NCI-H446 treated with DMSO at 0.1 percent for 48 hours (cell line): ENCODE measurements at regions not wholly inside any gene's neighbourhood (a gene's known extent, or its start where the extent isn't known, plus 50 kb on each side); places are given as distances from the start of the nearest gene placed in this dataset.

ENCODE experiments used
- DNase-seq: peaks from one replicate; lab custom pipeline; 2025; lab: John Stamatoyannopoulos, UW

GRCh38 chr5:96340357-96340756 lies 92.7 kb downstream of the PCSK1 start:
- DNase-seq: no peak

- DNase-seq: no peak
Measured at GRCh38 chr5:96339862-96340261, 93.2 kb downstream of the PCSK1 start.

- DNase-seq: peak; percentile 66
Measured at GRCh38 chr5:96338624-96339415, 94.2 kb downstream of the PCSK1 start.

GRCh38 chr5:96338091-96338490 lies 95.0 kb downstream of the PCSK1 start:
- no peak for DNase-seq

GRCh38 chr5:96337048-96337781 lies 95.8 kb downstream of the PCSK1 start:
- DNase-seq: no peak

- DNase-seq: peak; percentile 76
Measured at GRCh38 chr5:96336351-96336985, 96.6 kb downstream of the PCSK1 start.

GRCh38 chr5:96335873-96336272 lies 97.2 kb downstream of the PCSK1 start:
- no peak for DNase-seq

GRCh38 chr5:96333391-96333790 lies 99.7 kb downstream of the PCSK1 start:
- DNase-seq: no peak

- no peak for DNase-seq
Measured at GRCh38 chr5:96332535-96333366, 100.3 kb downstream of the PCSK1 start.

GRCh38 chr5:96331681-96332361 lies 101.2 kb downstream of the PCSK1 start:
- DNase-seq: no peak

GRCh38 chr5:96331210-96331609 lies 101.8 kb downstream of the PCSK1 start:
- DNase-seq: no peak

GRCh38 chr5:96330530-96331140 lies 102.4 kb downstream of the PCSK1 start:
- no peak for DNase-seq

- no peak for DNase-seq
Measured at GRCh38 chr5:96329886-96330529, 103.0 kb downstream of the PCSK1 start.

GRCh38 chr5:96329289-96329688 lies 103.8 kb downstream of the PCSK1 start:
- DNase-seq: no peak

GRCh38 chr5:96327722-96328121 lies 105.3 kb downstream of the PCSK1 start:
- no peak for DNase-seq

GRCh38 chr5:96326902-96327301 lies 106.1 kb downstream of the PCSK1 start:
- DNase-seq: no peak

GRCh38 chr5:96324708-96325107 lies 108.3 kb downstream of the PCSK1 start:
- DNase-seq: no peak

GRCh38 chr5:96322865-96323264 lies 110.2 kb downstream of the PCSK1 start:
- no peak for DNase-seq

GRCh38 chr5:96322217-96322616 lies 110.8 kb downstream of the PCSK1 start:
- no peak for DNase-seq

GRCh38 chr5:96321345-96321744 lies 111.7 kb downstream of the PCSK1 start:
- DNase-seq: no peak

- no peak for DNase-seq
Measured at GRCh38 chr5:96320797-96321196, 112.3 kb downstream of the PCSK1 start.
